SJSA1 (cell line): ENCODE measurements at regions not wholly inside any gene's neighbourhood (a gene's known extent, or its start where the extent isn't known, plus 50 kb on each side); places are given as distances from the start of the nearest gene placed in this dataset.
"Not testable (repeated sequence)": the region's sequence is repeated elsewhere in the genome, so short reads cannot be mapped to it uniquely, and the experiment has no call there.

Experiments
- DNase-seq, 2 experiments: peaks; one replicate each; pipeline ENCODE4 v3.0.0-alpha.2; 2015 to 2020; ENCODE audit warnings: low spot score in 2 of 2, low read depth in 1 of 2
- H3K27ac ChIP-seq: fragments of 250-450 bp; sonication (Bioruptor Pico); 2 replicates; pipeline ENCODE4 v1.5.1; 2020; ENCODE audit warnings: mild to moderate bottlenecking, moderate library complexity
- H3K27me3 ChIP-seq: fragments of 250-450 bp; sonication (Bioruptor Pico); replicated peaks from 2 replicates; pipeline ENCODE4 v1.5.1; 2020; ENCODE audit warnings: mild to moderate bottlenecking, moderate library complexity
- H3K36me3 ChIP-seq: fragments of 250-450 bp; sonication (Bioruptor Pico); 2 replicates; pipeline ENCODE4 v1.5.1; 2020; ENCODE audit warnings: mild to moderate bottlenecking
- H3K4me1 ChIP-seq: fragments of 250-450 bp; sonication (Bioruptor Pico); replicated peaks from 2 replicates; pipeline ENCODE4 v1.6.1; 2021; ENCODE audit warnings: mild to moderate bottlenecking
- H3K4me3 ChIP-seq: fragments of 250-450 bp; sonication (Bioruptor Pico); 2 replicates; pipeline ENCODE4 v1.5.1; 2020; ENCODE audit warnings: mild to moderate bottlenecking
- H3K9me3 ChIP-seq: fragments of 250-450 bp; sonication (Bioruptor Pico); replicated peaks from 2 replicates; pipeline ENCODE4 v1.5.1; 2020; ENCODE audit warnings: mild to moderate bottlenecking

- not testable (repeated sequence) for H3K4me1 ChIP-seq, H3K36me3 ChIP-seq, H3K27me3 ChIP-seq, H3K27ac ChIP-seq, H3K4me3 ChIP-seq, H3K9me3 ChIP-seq
- DNase-seq: peak in 1 of 2 experiments; percentile 15
These were observed 1561.8 kb downstream of the RPIA start for GRCh38 chr2:90253306-90253705.

DNA sequence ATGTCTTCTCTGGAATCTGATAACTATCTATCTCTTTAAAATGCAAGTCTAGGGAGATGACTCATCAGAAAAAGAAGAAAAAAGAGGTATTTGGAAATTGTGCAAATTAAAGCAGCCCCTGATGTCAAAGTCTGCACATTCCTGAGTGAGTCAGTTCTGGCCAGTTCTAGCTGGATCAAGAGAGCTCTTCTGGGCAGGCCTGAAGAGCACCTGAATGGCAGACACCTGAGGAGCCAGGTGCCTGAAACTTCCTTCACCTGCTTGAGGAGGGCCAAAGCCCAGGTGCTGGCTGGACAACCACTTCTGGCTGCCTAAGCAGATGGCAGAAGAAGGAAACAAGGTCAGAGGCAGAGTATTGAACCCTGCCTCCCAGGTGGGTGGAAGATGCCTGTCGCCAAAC is 1575.4 kb downstream of the RPIA start:
- H3K4me1 ChIP-seq, H3K27ac ChIP-seq, H3K9me3 ChIP-seq, H3K4me3 ChIP-seq, H3K27me3 ChIP-seq, H3K36me3 ChIP-seq: not testable (repeated sequence)
- DNase-seq: peak in 1 of 2 experiments; percentile 22

- H3K36me3 ChIP-seq, H3K4me3 ChIP-seq, H3K27me3 ChIP-seq, H3K4me1 ChIP-seq, H3K9me3 ChIP-seq, DNase-seq, H3K27ac ChIP-seq: not testable (repeated sequence)
These were observed 1596.3 kb downstream of the RPIA start for GRCh38 chr2:90287751-90288150.

- not testable (repeated sequence) for H3K27ac ChIP-seq, H3K27me3 ChIP-seq, H3K9me3 ChIP-seq, H3K36me3 ChIP-seq, H3K4me3 ChIP-seq, H3K4me1 ChIP-seq
- peak in 1 of 2 experiments; percentile 58 for DNase-seq
These were observed 1596.9 kb downstream of the RPIA start for GRCh38 chr2:90288396-90288795.

- H3K36me3 ChIP-seq, H3K9me3 ChIP-seq, H3K27ac ChIP-seq: not testable (repeated sequence)
These were observed 1598.0 kb downstream of the RPIA start for GRCh38 chr2:90289291-90289980.

GRCh38 chr2:90290701-90291100 is 1599.2 kb downstream of the RPIA start:
- H3K36me3 ChIP-seq, DNase-seq, H3K27me3 ChIP-seq, H3K9me3 ChIP-seq, H3K4me1 ChIP-seq, H3K27ac ChIP-seq, H3K4me3 ChIP-seq: not testable (repeated sequence)

More at GRCh38 chr2:90289291-90289980, 1598.0 kb downstream of the RPIA start:
- H3K27me3 ChIP-seq, H3K4me1 ChIP-seq, DNase-seq, H3K4me3 ChIP-seq: not testable (repeated sequence)

DNA sequence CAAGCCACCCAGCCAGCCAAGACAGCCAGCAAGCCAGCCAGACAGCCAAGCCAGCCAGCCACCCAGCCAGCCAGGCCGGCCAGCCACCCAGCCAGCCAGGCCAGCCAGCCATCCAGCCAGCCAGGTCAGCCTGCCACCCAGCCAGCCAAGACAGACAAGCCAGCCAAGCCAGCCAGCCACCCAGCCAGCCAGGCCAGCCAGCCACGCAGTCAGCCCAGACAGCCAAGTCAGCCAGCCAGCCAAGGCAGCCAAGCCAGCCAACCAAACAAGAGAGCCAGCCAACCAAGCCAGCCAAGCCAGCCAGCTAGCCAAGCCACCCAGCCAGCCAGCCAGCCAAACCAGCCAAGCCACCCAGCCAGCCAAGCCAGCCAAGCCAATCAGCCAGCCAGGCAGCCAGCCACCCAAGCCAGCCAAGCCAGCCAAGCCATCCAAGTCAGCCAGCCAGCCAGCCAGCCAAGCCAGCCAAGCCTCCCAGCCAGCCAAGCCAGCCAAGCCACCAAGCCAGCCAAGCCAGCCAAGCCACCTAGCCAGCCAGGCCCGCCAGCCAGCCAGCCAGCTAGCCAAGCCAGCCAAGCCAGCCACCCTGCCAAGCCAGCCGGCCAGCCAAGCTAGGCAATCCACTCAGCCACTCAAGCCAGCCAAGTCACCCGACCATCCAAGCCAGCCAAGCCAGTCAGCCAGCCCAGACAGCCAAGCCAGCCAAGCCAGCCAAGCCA is 1599.9 kb downstream of the RPIA start:
- H3K9me3 ChIP-seq, H3K4me3 ChIP-seq, H3K27me3 ChIP-seq, H3K27ac ChIP-seq, H3K36me3 ChIP-seq, H3K4me1 ChIP-seq: not testable (repeated sequence)
- peak; percentile 0 to 79 for DNase-seq

GRCh38 chr2:90291934-90292333 is 1600.5 kb downstream of the RPIA start:
- H3K9me3 ChIP-seq, H3K27me3 ChIP-seq, H3K27ac ChIP-seq, H3K36me3 ChIP-seq, H3K4me1 ChIP-seq, H3K4me3 ChIP-seq: not testable (repeated sequence)
- peak in 1 of 2 experiments; percentile 60 for DNase-seq

GRCh38 chr2:90292451-90292850 is 1601.0 kb downstream of the RPIA start:
- H3K4me3 ChIP-seq, H3K27ac ChIP-seq, H3K4me1 ChIP-seq, H3K36me3 ChIP-seq, H3K27me3 ChIP-seq, DNase-seq, H3K9me3 ChIP-seq: not testable (repeated sequence)

GRCh38 chr2:90293224-90293623 is 1601.8 kb downstream of the RPIA start:
- H3K4me1 ChIP-seq, H3K36me3 ChIP-seq, H3K4me3 ChIP-seq, H3K27ac ChIP-seq, H3K27me3 ChIP-seq, H3K9me3 ChIP-seq: not testable (repeated sequence)
- peak in 1 of 2 experiments; percentile 69 for DNase-seq

DNA sequence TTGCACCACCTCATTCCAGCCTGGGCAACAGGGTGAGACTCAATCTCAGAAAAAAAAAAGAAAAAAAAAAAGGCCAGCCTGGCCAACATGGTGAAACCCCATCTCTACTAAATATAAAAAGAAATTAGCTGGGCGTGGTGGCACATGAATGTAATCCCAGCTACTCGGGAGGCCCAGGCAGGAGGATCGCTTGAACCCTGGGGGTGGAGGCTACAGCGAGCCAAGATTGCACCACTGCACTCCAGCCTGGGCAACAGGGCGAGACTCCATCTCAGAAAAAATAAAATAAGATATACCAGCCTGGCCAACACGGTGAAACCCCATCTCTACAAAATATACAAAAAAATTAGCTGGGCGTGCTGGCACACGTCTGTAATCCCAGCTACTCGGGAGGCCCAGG is 1602.3 kb downstream of the RPIA start:
- H3K27me3 ChIP-seq, H3K4me3 ChIP-seq, H3K27ac ChIP-seq, H3K4me1 ChIP-seq, H3K36me3 ChIP-seq, H3K9me3 ChIP-seq: not testable (repeated sequence)
- peak in 1 of 2 experiments; percentile 57 for DNase-seq

DNA sequence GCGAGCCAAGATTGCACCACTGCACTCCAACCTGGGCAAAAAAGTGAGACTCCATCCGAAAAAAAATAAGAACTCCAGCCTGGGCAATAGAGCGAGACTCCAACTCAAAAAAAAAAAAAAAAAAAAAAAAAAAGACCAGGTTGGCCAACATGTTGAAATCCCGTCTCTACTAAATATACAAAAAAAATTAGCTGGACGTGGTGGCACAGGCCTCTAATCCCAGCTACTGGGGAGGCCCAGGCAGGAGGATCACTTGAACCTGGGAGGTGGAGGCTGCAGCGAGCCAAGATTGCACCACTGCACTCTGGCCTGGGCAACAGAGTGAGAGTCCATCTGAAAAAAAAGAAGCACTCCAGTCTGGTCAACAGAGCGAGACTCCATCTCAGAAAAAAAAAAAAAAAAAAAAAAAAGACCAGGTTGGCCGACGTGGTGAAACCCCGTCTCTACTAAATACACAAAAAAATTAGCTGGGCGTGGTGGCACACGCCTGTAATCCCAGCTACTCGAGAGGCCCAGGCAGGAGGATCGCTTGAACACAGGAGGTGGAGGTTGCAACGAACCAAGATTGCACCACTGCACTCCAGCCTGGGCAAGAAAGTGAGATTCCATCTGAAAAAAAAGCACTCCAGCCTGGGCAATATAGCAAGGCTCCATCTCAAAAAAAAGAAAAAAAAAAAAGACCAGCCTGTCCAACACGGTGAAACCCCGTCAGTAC is 1603.7 kb downstream of the RPIA start:
- not testable (repeated sequence) for H3K36me3 ChIP-seq, DNase-seq

DNA sequence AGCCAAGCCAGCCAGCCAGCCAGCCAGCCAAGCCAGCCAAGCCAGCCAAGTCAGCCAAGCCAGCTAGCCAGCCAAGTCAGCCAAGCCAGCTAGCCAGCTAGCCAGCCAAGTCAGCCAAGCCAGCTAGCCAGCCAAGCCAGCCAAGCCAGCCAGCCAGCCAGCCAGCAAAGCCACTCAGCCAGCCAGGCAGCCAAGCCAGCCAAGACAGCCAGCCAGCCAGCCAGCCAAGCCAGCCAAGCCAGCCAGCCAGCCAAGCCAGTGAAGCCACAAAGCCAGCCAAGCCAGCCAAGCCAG is 1605.0 kb downstream of the RPIA start:
- H3K27me3 ChIP-seq, H3K4me1 ChIP-seq: not testable (repeated sequence)

More for the DNA sequence above, 1603.7 kb downstream of the RPIA start:
- not testable (repeated sequence) for H3K27me3 ChIP-seq, H3K9me3 ChIP-seq, H3K4me3 ChIP-seq, H3K27ac ChIP-seq, H3K4me1 ChIP-seq

GRCh38 chr2:90297701-90298100 is 1606.2 kb downstream of the RPIA start:
- H3K36me3 ChIP-seq: not testable (repeated sequence)

More for the DNA sequence above, 1605.0 kb downstream of the RPIA start:
- H3K36me3 ChIP-seq, H3K27ac ChIP-seq, H3K9me3 ChIP-seq, H3K4me3 ChIP-seq: not testable (repeated sequence)
- peak in 1 of 2 experiments; percentile 54 for DNase-seq

More at GRCh38 chr2:90297701-90298100, 1606.2 kb downstream of the RPIA start:
- H3K4me3 ChIP-seq, H3K4me1 ChIP-seq, H3K27ac ChIP-seq, DNase-seq, H3K9me3 ChIP-seq, H3K27me3 ChIP-seq: not testable (repeated sequence)
